ENCODE measurements at regions not wholly inside any gene's neighbourhood (a gene's known extent, or its start where the extent isn't known, plus 50 kb on each side); places are given as distances from the start of the nearest gene placed in this dataset.

DNA sequence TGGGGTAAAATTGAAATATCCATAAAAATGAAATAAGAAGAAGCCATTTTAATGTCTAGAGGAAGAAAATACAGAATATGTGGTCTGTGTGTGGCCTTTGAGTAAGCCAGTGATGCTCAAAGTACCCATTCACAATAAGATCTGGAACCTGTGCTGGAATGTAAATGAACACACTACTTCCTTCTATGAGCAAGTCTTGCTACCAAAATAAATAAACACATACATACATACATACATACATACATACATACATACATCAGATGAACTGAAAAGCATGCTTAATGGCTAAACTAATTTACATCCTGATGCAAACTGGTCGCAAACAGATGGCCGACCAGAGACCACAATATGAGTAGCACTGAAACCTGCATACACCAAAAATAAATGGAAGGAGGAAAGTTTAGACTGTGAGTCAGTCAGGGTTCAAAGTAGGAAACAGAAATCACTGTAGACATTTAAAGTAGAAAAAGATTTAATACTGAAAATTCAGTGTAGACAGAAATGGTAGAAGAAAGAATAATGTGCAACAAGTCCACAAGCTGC is 317.6 kb downstream of the CAAP1 start:
- intact Hi-C loops (cut with micrococcal nuclease), result no loop called here

DNA sequence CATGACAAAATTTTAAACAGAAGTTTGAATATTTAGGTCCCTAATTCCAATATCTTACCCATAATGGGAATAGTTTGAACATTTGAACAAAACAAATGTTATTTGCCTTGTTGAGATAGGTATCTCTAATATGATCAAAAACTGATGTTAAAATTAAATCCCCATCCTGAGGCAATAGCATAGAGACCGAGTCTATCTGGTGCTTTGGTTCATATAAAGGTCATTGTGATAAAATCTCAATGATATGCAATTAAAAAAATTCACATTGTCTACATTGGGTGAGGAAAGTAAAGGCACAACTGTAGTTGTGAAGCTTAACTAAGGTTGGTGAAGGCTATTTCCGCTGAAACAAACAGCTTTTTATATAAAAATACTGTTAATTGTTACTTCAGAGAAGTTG is 318.3 kb downstream of the CAAP1 start:
- intact Hi-C loops (cut with micrococcal nuclease), result no loop called here

DNA sequence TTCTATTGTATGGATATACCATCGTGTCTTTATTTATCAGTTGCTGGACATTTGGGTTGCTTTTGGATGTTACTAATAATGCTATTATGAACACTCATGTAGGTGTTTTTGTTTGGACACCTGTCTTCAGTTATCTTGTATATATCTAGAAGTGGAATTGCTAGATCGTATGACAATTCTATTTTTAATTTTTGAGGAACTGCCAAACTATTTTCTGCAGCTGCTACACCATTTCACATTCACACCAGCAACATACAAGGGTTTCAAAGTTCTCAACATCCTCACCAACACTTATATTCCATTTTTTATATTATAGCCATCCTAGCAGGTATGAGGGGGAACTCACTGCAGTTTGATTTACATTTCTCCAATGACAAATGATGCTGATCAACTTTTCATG is 324.6 kb downstream of the CAAP1 start:
- intact Hi-C loops (cut with micrococcal nuclease), result no loop called here

DNA sequence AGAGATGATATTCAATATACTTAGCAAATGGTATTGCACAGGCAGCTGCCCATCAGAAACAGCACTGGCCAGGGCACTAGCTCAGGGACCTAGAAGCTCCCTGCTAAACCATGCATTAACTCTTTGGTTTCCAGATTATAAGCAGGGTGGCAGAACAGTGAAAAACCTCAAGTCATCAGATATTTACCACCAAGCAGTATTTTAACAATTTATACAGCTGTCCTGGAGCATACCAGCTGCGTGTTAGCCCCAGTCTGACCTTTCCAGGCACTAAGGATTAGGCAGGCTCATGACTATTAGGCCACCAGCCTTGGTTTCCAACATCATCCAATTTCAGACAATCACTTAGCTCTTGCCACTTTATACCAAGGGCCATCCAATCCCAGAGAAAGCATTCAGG is 326.5 kb downstream of the CAAP1 start:
- intact Hi-C loops (cut with micrococcal nuclease), result no loop called here

DNA sequence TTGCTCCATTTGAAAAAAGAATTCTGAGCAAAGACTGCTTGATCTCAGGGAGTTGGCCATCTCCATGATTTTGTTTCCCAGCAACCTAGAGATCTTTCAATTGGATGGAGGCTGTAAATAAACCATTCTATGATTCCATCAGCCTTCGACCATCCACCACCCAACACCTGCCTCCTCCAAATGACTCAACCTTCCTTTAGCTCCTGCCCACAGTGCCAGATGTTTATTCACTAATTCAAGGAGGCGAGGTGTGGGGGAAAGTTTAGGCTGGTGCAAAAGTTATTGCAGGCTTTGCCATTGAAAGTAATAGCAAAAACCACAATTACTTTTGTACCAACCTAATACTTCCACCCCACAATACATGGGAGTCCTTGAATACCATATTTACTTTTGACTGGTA is 327.5 kb downstream of the CAAP1 start:
- intact Hi-C loops (cut with micrococcal nuclease), result no loop called here

DNA sequence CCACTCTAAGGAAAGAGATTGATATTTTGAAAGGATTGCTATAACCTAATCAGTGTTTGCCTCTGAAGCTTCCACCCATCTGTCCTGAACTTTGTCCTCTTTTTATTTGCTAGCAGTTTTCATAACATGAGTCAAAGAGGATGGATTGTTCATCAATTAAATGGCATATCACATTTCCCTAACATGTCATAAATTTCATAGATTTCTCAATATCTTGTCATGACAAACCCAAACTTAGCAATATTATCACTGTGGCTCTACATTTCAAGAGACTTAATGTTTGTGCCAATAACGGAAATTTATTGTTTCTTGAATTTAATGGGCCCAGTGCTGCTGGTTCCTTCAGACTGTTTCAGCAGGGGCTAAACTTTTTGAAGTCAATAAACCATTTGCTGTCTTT is 330.3 kb downstream of the CAAP1 start:
- intact Hi-C loops (cut with micrococcal nuclease), result no loop called here

DNA sequence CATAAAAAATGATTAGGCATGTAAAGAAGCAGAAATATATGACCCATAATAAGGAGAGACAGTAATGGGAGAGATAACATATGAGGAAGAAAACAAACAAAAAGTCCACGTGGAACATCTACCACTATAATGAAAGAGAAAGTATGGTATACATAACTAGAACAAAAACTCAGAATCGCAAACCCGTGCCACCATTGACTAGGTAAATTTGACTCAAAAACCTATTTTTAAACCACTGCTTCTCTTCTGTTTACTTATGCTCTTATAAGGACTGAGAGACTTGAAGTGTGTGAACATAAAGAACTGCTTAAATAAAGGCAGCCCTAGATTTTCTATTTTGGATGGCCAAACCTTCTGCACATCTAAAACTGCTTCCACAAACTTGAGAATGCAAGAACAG is 330.7 kb downstream of the CAAP1 start:
- intact Hi-C loops (cut with micrococcal nuclease), result no loop called here

DNA sequence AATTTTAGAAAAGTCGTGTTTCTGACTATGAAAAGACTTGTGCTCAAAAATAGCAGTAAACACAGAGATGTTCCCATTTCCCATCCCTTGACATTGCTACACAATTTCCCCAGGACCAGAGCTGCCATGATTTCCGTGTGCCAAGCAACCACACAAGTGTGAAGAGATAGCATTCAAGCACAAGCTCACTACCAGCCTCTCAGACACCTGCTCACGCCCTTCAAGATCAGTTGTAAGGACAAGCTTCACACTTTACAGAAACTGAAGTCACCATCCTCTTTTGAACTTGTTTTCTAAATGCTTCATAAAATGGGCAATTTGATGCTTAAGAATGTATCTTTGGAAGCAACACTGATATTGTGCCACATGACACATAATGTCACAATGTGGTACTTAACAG is 333.1 kb downstream of the CAAP1 start:
- intact Hi-C loops (cut with micrococcal nuclease), result no loop called here

DNA sequence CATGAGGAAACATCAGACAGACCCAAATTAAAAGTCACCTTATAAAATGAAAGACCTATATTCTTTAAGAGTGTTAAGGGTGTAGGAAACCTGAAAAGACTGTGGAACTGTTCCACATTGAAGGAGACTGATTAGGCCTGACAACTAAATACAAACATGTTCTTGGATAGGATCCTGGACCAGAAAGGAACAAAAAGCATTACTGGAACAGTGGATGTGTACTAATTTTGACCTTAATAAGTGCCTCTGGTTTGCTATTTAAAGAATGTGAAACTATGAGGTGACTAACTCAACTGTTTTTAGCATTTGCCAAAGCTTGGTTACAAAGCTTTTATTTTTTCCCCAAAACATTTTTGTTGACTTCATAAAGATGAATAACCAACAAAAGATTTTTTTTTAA is 340.6 kb downstream of the CAAP1 start:
- intact Hi-C loops (cut with micrococcal nuclease), result no loop called here

DNA sequence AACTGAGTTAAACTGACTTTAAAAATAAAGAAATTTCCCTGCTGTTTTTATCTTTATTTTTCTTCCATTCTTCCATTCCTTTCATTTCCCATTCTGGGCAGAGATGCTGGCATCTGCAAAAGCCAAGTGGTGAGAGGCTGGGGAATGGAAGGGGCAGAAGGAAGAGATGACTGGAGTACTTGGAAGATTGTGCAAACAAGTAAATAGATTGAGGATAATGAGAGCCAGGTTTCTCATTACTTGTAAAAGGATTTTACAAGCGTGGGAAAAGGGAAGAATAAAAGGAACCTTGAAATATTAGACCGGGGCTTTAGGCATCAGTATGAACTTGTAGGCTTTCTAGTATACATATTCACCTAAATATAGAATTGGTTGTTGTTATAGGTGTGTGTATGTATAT is 341.2 kb downstream of the CAAP1 start:
- intact Hi-C loops (cut with micrococcal nuclease), result no loop called here

DNA sequence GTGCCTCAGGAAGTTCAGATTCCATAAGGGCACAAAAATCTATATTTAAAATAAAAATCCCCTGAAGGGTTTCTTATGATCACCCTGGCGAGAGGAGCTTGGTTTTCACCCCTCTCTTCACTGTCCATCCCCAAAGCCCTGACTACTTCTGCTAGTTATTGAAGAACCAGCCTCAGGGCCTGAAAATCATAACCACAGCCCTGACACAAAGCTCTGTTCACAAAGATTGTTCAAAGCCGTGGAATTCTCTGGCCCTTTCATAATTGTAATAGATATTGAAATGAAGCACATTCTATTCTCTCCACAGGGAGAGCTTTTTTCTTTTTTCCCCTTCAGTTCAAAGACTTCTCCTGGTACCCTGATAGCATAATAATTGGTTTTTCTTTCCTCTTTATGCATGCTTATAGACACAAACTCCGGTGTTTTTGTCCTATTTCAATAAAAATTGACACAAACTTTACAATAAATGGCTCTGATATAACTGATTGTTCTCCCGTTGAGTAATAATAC is 343.8 kb downstream of the CAAP1 start:
- intact Hi-C loops (cut with micrococcal nuclease), result no loop called here

DNA sequence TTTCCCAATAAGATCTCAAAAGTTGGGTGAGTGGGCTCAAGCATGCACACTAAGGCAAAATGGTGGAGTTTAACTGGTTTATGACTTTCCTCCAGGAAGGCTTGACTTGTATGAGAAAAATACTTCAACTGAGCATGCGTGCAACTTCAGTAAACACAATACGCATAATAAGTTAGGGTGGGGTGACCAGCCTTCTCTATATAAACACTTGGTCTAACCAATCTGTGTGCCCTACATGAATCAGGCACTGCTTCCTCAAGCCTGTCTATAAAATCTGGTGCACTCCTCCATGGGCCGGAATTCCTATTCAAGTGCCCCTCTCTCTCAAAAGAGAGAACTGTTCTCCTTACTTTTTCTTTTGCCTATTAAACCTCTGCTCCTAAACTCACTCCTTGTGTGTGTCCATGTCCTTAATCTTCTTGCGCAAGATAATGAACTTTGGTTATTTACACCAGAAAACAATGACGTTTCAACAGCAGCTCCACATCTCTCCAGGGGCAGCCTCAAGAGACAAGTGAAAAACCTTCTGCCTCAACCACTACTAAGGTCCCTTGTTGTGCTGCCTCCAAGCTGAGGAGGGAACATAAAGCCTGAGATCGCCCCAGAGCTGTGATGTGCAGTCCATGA is 352.6 kb downstream of the CAAP1 start:
- intact Hi-C loops (cut with micrococcal nuclease), result no loop called here

DNA sequence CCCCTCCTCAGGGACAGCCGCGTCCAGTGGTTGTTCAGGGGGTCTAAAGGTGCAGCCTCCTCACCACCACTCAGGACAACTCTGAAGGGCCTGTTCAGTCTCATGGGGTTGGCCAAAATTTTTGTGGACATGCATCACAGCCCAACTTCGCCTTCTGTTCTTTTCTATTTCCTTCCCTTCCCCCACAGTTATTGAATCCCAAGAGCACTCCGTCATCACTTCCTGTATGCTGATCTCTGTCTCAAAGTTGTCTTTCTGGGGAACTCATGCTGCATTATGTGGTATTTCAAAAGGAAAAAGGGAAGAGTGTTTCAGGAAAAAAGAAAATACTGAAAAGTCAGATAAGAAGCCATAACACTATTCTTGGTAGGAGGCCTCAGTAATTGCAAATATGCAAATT is 355.4 kb downstream of the CAAP1 start:
- intact Hi-C loops (cut with micrococcal nuclease), result no loop called here

DNA sequence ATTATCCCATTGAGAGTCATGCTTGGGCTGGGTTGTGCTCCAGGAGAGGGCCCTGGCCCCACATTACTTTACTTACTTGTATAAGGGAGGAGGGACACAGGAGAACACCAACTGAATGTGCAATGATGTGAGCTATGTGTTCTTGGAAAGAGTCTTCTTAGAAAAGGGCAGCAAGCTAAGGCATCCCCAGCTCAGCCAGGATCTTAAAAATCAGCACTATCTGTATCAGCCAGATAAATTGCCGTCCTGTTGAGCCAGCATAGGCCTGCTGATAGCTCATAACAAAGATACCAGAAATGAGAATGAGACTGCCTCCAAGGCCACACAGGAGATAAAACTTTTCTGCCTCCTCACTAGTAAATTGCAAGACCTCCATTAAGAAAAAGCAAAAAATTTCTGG is 357.5 kb downstream of the CAAP1 start:
- intact Hi-C loops (cut with micrococcal nuclease), result no loop called here

DNA sequence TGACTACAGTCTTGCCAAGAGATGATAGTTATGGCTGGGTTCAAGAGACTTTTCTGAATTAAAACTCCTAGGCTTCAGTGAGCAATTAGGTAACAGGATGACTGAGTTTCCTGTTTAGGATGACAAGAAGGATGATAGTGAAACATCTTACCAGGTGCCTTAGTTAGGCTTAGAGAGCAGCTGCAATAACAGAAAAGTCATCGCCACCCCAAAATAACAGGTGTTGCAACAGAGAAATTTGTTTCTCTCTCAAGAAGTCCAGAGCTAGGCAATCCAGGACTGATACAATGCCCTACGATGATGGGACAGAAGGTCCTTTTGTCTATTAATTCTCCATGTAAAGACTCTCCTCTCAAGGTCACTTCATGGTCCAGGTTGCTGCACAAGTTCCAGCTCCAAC is 361.8 kb downstream of the CAAP1 start:
- intact Hi-C loops (cut with micrococcal nuclease), result no loop called here

DNA sequence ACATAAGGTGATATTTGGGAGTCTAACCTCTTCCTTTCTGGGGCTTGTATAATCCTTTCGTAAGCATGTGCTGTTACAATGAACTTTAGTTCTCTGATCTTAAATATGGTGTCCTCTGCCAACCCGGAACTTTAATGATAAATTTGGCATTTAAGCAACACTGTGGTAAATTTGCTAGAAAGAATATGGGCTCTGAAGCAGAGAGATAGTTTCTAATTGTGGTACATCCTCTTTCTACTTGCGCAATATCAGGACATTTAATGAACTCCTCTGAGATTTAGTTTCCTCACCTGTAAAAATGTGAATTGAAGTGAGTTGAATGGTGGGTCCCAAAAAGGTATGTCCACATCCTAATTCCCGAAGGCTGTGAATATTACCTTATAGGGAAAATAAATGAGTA is 364.7 kb downstream of the CAAP1 start:
- intact Hi-C loops (cut with micrococcal nuclease), result no loop called here

DNA sequence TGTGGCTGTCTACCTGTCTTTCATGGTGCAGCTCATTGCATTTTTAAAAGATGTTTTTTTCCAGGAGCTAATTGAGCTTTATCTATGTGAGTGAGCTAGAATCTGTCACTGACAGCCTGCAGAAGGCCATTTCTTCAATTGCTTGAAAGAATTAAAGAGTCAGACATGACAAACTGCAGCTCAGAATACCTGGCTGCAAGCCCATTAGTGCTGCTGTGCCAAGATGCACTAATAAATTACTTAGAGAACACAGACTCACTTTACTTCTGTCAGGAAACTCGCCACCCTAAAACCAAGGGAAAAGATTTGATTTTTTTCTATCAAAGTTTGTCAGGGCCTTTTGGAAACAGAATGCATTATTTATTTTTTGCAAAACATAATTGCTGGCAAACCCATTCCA is 368.3 kb downstream of the CAAP1 start:
- intact Hi-C loops (cut with micrococcal nuclease), result no loop called here

DNA sequence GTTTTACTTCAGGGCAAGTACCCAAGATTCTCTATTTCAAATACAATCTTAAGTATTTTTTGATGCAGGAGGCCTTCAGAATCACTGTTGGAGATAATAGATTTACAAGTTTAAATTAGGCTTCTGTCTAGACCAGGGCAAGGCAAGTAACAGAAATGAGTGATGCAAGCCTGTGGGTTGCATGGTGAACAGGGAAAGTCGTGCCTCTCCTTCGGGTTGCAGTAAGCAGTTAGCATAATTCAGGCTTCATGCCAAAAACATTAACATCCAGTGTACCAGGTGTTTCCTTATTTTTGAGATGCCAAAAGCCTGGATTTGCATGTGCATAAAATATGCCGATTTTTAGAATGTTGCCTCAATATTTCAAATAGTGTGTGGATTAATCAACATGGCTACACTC is 369.0 kb downstream of the CAAP1 start:
- intact Hi-C loops (cut with micrococcal nuclease), result no loop called here

DNA sequence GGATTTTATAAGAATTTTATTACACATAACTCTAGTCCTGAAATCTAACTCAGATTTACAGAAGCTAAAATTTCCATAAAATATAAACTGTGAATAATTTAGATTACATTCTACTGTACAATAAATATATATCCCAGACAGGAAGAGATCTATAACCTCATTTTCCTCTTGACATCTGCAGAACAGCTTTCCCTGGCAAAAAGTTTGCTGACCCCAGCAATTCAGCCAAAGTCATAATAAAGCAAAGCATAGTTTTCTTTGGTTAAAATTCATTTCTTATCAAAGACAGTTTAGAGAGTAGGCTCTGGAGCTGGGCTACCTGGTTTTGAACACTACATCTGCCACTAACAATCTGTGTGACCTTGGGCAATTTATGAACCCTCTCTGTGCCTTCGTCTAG is 372.5 kb downstream of the CAAP1 start:
- intact Hi-C loops (cut with micrococcal nuclease), result no loop called here

DNA sequence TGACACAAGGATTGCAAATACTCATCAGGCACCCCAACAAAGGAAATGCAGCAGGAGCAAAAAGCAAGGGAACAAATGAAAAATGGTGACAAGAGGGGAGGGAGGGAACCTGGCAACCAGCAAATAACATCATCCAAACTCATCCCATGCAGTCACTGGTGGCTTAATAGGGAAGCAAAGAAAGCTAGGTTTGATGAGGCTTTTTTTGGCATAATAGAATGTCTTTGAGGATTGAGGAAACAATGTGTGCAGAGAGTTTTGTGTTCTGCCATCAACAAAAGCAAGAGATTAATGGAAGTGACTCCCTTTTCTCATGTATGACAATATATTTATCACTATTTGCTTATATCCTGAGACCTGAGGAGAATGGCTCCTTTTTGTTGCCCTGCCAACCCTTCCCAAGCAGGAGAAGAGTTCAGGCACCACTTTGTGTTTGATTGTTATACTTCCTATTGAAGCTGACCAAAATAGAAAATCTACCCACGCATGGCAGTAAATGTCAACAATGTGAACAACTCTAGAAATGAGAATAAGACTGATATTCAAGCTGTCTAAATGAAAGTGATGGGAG is 375.7 kb downstream of the CAAP1 start:
- intact Hi-C loops (cut with micrococcal nuclease), result no loop called here

DNA sequence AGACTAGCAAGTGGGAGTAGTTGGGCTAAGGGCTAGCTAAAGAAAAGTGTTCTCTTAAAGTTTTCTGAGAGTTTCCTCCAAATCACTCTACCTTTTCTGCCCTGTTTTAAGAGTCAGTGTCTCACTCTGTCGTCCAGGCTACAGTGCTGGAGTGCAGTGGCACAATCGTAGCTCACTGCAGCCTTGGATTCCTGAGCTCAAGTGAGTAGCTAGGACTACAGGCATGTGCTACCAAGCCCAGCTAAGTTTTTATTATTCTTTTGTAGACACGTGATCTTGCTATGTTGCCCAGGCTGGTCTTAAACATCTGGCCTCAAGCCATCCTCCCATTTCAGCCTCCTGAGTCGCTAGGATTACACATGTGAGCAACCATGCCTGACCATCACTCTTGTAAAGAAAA is 378.9 kb downstream of the CAAP1 start:
- intact Hi-C loops (cut with micrococcal nuclease), result no loop called here

DNA sequence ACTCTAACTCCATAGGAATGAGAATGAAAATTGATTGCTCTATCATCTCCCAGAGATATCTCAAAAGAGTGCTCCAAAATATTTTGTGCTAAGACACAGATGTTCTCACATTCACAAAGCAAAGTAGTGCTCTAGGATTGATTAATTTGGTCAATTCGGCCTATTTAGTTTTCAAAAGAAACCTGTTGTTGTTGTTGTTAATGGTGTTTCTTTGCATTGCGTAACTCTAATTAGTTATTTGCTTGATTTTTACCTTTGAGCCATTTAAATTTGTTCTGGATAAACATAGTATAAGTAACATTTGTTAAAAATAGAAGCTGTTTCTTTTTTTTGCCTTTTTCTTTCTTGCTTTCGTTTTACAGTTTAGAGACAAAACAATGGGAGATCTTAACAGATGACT is 382.5 kb downstream of the CAAP1 start:
- intact Hi-C loops (cut with micrococcal nuclease), result no loop called here

DNA sequence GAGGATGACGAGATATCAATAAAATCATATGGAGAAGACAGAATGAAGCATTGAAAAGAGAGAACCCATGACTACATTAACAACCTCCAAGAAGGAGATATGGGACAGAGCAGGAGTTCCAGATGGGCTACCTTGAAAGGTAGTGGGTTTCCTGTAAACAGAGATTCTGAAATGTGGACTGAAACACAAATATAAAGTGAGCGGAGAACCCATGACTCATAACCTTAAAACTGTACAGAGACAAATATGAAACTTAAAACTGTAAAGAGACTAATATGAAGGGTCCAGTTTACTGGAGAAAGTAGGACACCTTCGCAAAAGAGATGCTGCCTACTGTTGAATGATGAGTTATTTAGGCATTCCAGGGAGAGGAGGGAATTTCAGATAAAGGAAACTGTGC is 383.7 kb downstream of the CAAP1 start:
- intact Hi-C loops (cut with micrococcal nuclease), result no loop called here

Data from T-helper 1 cell treated with Interleukin-12 subunit alpha and Interleukin-12 subunit beta and Interleukin-4 antibody, amounts not matched to agents 30 ng/mL and 1 ng/mL, for 36 hours (primary cell).